Heart left ventricle (tissue), 16 donors: ENCODE measurements at regions not wholly inside any gene's neighbourhood (a gene's known extent, or its start where the extent isn't known, plus 50 kb on each side); places are given as distances from the start of the nearest gene placed in this dataset.

Experiments used
- ATAC-seq, 4 donors: fragments of 200-7000 bp; cut with Tn5 transposase; one replicate each; pipeline ENCODE4 v1.9.1; 2020 to 2022; ENCODE audit warnings: moderate library complexity in 4 of 4, mild to moderate bottlenecking in 3 of 4, moderate number of reproducible peaks in 1 of 4
- DNase-seq, 5 donors: peaks; one replicate each; pipeline ENCODE4 v3.0.0-alpha.2; 2020
- H3K27ac ChIP-seq, 12 donors: fragments of 200-600 bp; sonication (generic) in 4 of 12; one replicate each; pipeline versions ENCODE4 v1.5.0 to v1.8.0; 2016 to 2022; ENCODE audit warnings: mild to moderate bottlenecking in 2 of 12
- H3K27me3 ChIP-seq, 9 donors: fragments of 200-600 bp; sonication (generic) in 2 of 9; one replicate each; pipeline versions ENCODE4 v1.5.1 to v1.8.0; 2016 to 2022; ENCODE audit warnings: mild to moderate bottlenecking in 3 of 9
- H3K36me3 ChIP-seq, 9 donors: fragments of 200-600 bp; sonication (generic) in 2 of 9; one replicate each; pipeline versions ENCODE4 v1.5.0 to v1.8.0; 2018 to 2022; ENCODE audit warnings: mild to moderate bottlenecking in 2 of 9
- H3K4me1 ChIP-seq, 12 donors: fragments of 200-600 bp; sonication (generic) in 4 of 12; one replicate each; pipeline versions ENCODE4 v1.5.0 to v1.8.0; 2016 to 2022; ENCODE audit warnings: mild to moderate bottlenecking in 3 of 12
- H3K4me3 ChIP-seq, 12 donors: fragments of 200-600 bp; sonication (generic) in 4 of 12; one replicate each; pipeline versions ENCODE4 v1.5.0 to v1.8.0; 2017 to 2022; ENCODE audit warnings: mild to moderate bottlenecking in 9 of 12, moderate library complexity in 4 of 12
- H3K9me3 ChIP-seq, 12 donors: fragments of 200-600 bp; sonication (generic) in 4 of 12; one replicate each; pipeline versions ENCODE4 v1.5.0 to v1.8.0; 2016 to 2022; ENCODE audit warnings: mild to moderate bottlenecking in 1 of 12
- POLR2A ChIP-seq, 2 donors: fragments of 450-650 bp; IDR thresholded peaks; one replicate each; pipeline ENCODE4 v1.6.1; 2017; ENCODE audit warnings: antibody characterized with exemption in 2 of 2, mild to moderate bottlenecking in 2 of 2, moderate library complexity in 2 of 2
- whole genome bisulfite sequencing, 4 donors: extraction: QIAGEN DNeasy Blood & Tissue Kit in 2 of 4; methylation state at CpG; one replicate each; pipeline versions ENCODE4 v1.1.5 to v1.1.7; 2013 to 2018; 5-methylcytosine and 5-hydroxymethylcytosine counted together
- intact Hi-C, 10 donors: fragments of 100-400 bp; cut with DNase I; formaldehyde crosslinking; loops; one replicate each; pipeline versions ENCODE4 v1.11.1 to v1.14.2; 2022
- TF ChIP-seq, protein P1 (sequence below), 12 donors: fragments of 200-600 bp; sonication (generic) in 4 of 12; IDR thresholded peaks; one replicate each; pipeline versions ENCODE4 v1.5.0 to v1.8.0; 2018 to 2022; ENCODE audit warnings: antibody characterized with exemption in 12 of 12, mild to moderate bottlenecking in 5 of 12
- donor health status: ischemic (EF 13 %, LVEDD 7.1; RV severe dilation, severe dysfunction).
- donor health status: healthy with polysubstance abuse.
- donor health status: DM: no; HTN: yes; CAD: no.
- donor health status: DM: no; HTN: no; CAD: no.
- donor health status: ischemic (EF 25% LVEDD 6.9; RV normal size, moderate dysfunction).
- donor health status: ischemic (EF 25% LVEDD 5.7; RV mildly dilated, moderate dysfunction).
- donor health status: healthy.
- donor health status: DM: yes; HTN: yes; CAD: no.
- donor health status: ischemic (EF 35%, LVEDD 5.7; RV mildly dilated, moderate dysfunction).
- donor health status: nonischemic (EF 11% LVEDD 7.7; RV severe dilation, severe dysfunction).
- donor health status: DM: yes; HTN: yes; CAD: no.
- donor health status: PGD.
- donor health status: ischemic (EF 29% LVEDD 5.4; RV normal size, mild dysfunction).
- donor health status: nonischemic (EF 23%, LVEDD 6.1; RV moderate dilation, normal function).

DNA sequence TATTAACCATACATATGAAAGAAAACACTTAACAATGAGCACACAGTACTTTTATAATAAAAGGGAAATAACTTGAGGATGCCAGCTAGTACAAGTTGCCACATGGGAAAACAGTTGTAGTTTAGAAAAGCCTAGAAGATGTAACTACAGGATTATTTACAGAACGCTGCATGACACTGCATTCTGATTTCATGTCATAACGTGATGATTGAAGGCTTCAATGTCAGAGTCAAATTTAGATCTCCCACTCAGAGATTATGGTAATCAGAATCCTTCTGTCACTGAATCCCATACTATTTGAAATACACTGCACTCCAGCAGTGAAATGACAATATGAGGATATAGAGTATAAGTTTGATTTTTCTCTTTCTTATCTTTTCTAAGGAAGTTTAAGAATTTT lies 253.9 kb upstream of the LRRN1 start:
- ATAC-seq (no peak), DNase-seq (no peak)
- WGBS, 4 donors = 55 to 78% (median 58%) methylated on average over 2 of the region's 2 CpGs
- Histone ChIP-seq H3K36me3 (no peaks in the 10 kb centered on the region), H3K4me1 (no peaks in the 10 kb centered on the region), H3K9me3 (peaks cover 0 to 21% (median 0%) of the 10 kb centered on the region in 12 donors), H3K27me3 (no peaks in the 10 kb centered on the region), H3K4me3 (no peak overlapping the region), H3K27ac (no peak overlapping the region)
- no peak for TF ChIP-seq POLR2A (IDR thresholded peaks at IDR 0.05)
- TF ChIP-seq, protein P1, sequence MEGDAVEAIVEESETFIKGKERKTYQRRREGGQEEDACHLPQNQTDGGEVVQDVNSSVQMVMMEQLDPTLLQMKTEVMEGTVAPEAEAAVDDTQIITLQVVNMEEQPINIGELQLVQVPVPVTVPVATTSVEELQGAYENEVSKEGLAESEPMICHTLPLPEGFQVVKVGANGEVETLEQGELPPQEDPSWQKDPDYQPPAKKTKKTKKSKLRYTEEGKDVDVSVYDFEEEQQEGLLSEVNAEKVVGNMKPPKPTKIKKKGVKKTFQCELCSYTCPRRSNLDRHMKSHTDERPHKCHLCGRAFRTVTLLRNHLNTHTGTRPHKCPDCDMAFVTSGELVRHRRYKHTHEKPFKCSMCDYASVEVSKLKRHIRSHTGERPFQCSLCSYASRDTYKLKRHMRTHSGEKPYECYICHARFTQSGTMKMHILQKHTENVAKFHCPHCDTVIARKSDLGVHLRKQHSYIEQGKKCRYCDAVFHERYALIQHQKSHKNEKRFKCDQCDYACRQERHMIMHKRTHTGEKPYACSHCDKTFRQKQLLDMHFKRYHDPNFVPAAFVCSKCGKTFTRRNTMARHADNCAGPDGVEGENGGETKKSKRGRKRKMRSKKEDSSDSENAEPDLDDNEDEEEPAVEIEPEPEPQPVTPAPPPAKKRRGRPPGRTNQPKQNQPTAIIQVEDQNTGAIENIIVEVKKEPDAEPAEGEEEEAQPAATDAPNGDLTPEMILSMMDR (IDR thresholded peaks at IDR 0.05) = no peak
- intact Hi-C loops = no loop called here

GRCh38 chr3:3538451-3538850 lies 260.8 kb upstream of the LRRN1 start:
- DNase-seq (no peak), ATAC-seq (no peak)
- WGBS, 4 donors = 86 to 93% (median 91%) methylated on average over 4 of the region's 4 CpGs
- H3K27ac ChIP-seq = no peak overlapping the region
- no peaks in the 10 kb centered on the region for H3K27me3 ChIP-seq
- H3K4me3 ChIP-seq = no peak overlapping the region
- no peaks in the 10 kb centered on the region for H3K4me1 ChIP-seq
- no peak for TF ChIP-seq POLR2A (IDR thresholded peaks at IDR 0.05)
- TF ChIP-seq, protein P1 (IDR thresholded peaks at IDR 0.05) = no peak
- no peaks in the 10 kb centered on the region for H3K9me3 ChIP-seq
- intact Hi-C loops = no loop called here
- H3K36me3 ChIP-seq = no peaks in the 10 kb centered on the region

DNA sequence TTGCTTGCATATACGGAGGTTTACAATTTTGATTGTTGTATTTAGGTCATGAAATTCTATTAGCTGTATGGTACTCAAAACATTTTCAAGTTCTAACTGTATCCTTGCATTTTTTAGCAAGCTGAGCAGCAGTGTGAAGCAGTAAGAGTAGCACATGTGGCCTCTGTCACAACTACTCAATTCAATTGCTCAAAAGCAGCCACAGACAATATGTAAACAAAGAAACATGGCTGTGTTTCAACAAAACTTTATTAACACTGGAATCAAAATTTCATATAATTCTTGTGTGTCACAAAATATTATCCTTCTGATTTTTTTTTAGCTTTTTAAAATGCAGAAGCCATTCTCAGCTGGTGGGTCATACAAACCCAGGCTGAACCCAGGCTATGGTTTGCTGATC lies 266.7 kb upstream of the LRRN1 start:
- ATAC-seq (no peak), DNase-seq (no peak)
- Histone ChIP-seq H3K27ac (no peak overlapping the region), H3K4me3 (no peak overlapping the region), H3K9me3 (no peaks in the 10 kb centered on the region), H3K27me3 (no peaks in the 10 kb centered on the region), H3K36me3 (no peaks in the 10 kb centered on the region), H3K4me1 (no peaks in the 10 kb centered on the region)
- intact Hi-C loops = no loop called here
- WGBS, 4 donors = 59 to 94% (median 60%) methylated on average over 1 of the region's 1 CpG
- TF ChIP-seq, protein P1 (IDR thresholded peaks at IDR 0.05) = no peak
- no peak for TF ChIP-seq POLR2A (IDR thresholded peaks at IDR 0.05)

- Histone ChIP-seq H3K36me3 (no peaks in the 10 kb centered on the region), H3K27ac (no peak overlapping the region), H3K9me3 (no peaks in the 10 kb centered on the region), H3K4me3 (no peak overlapping the region), H3K27me3 (no peaks in the 10 kb centered on the region), H3K4me1 (no peaks in the 10 kb centered on the region)
- ATAC-seq (no peak), DNase-seq (no peak)
- TF ChIP-seq, protein P1 (IDR thresholded peaks at IDR 0.05) = no peak
- TF ChIP-seq POLR2A (IDR thresholded peaks at IDR 0.05) = no peak
- 64 to 72% (median 71%) methylated on average over 4 of the region's 4 CpGs for WGBS, 4 donors
- intact Hi-C loops = no loop called here
Observed at GRCh38 chr3:3531476-3531875, 267.8 kb upstream of the LRRN1 start.
